GM19328 (cell line): ENCODE measurements at regions not wholly inside any gene's neighbourhood (a gene's known extent, or its start where the extent isn't known, plus 50 kb on each side); places are given as distances from the start of the nearest gene placed in this dataset.
"Not testable (repeated sequence)": the region's sequence is repeated elsewhere in the genome, so short reads cannot be mapped to it uniquely, and the experiment has no call there.

Experiments used
- ATAC-seq: cut with Tn5 transposase; IDR thresholded peaks from one replicate; pipeline ENCODE4 v1.9.1; 2021; ENCODE audit warnings: mild to moderate bottlenecking, moderate library complexity; ENCODE audit not compliant: unreplicated experiment

- ATAC-seq: no peak
These were observed 229.7 kb upstream of the ASCC3 start for GRCh38 chr6:101110814-101111213.

- no peak for ATAC-seq
These were observed 232.5 kb upstream of the ASCC3 start for GRCh38 chr6:101113468-101114260.

GRCh38 chr6:101114703-101115102 is 233.6 kb upstream of the ASCC3 start:
- no peak for ATAC-seq

GRCh38 chr6:101116337-101116736 is 235.2 kb upstream of the ASCC3 start:
- no peak for ATAC-seq

DNA sequence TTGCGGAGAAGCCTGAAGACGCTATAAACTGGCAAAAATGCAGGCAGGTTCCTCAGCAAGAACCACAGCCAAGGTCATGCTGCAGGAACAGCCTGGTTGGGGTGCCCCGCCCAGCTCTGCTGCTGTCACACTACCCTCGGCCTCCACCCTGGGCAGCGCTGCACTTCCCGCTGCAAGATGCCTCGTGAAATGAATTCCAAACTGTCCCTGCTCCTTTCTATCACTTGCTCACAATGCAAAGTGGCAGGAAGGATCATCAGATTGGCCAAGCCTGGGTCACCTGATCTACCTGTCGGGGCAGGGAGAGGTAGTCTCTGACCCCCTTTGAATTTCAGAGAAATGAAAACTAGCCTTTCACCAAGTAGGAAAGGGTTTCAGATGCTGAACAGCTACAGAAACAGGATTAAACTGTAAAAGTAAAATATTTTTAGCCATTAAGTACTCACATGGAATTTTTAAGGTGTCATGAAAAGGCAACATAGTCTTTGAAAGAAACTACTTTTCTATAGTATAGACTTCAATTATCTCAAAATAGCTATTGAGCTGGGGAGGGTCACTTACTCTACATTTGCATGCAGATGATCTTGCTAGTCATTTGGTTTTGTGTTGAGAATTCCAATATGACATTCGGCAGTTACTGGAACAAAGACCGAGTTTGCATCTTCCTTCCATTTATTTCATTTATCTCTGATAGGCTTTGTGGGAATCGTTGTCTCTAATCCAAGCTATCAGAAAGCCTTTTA is 236.4 kb upstream of the ASCC3 start:
- no peak for ATAC-seq

GRCh38 chr6:101118136-101118396 is 236.9 kb upstream of the ASCC3 start:
- ATAC-seq: no peak

DNA sequence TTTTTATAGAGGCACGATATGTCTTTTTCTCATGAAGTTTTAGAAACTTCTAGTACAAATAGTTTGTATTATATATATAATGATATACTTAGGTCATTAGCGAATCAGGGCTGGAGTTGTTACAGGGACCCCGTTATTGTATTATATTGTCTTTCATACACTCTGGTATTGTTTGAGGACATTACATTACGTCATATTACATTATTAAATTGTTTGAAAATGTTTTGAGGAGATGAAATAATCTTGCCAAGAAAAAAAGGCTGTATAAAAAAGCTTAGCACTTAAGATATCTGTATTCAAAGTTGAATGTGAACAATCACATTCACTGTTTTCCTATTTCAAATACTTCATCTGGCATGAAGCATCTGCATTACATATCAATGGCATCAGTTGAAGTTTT is 239.6 kb upstream of the ASCC3 start:
- ATAC-seq: no peak

DNA sequence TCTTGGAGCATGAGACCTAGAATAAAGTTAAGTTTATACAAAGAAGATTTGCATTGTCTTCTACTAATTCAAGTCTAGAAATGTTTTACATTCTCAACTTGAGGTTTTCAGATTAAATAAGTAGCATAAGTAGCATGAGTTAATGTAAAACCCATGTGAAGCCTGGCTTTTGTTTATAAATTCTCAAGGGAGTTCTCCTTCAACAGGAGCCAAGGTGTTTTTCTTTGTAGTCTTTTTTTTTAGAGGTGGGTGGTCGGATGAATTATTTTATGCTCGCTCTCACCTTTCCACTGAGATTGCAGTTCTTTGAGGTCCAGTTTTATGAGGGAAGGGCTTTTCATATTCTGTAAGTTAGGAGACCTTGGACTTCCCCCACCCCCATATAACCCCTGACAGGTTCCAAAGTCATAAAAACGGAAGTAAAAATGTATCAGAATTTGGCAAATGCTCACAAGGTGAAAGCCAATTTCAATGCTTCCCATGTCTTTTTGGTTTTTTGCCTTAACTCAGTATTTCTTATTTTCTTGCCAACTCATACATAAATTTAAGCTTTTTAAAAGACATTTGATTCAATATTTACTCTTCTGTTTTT is 244.3 kb upstream of the ASCC3 start:
- no peak for ATAC-seq

GRCh38 chr6:101126501-101126900 is 245.4 kb upstream of the ASCC3 start:
- no peak for ATAC-seq

DNA sequence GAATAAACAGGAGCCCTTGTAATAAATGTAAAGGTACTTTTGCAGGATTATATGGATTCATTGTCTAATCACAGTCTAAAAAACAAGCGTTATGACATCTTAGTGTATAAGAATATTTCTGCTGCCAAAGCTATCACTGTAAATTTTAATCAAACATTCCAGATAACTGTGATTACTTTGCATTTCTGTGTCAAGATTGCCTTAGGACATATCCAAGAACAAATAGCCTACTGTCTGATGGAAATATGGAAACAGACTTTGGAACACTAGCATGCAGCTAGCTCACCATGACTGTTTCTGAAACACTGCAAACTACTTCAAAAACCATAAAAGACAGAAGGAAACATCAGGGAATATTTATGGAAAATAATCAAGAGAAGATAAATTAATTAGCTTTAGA is 248.7 kb upstream of the ASCC3 start:
- ATAC-seq: no peak

- ATAC-seq: no peak
These were observed 247.1 kb upstream of the GRIK2 start for GRCh38 chr6:101146389-101146788.

GRCh38 chr6:101150226-101150625 is 243.3 kb upstream of the GRIK2 start:
- ATAC-seq: no peak

DNA sequence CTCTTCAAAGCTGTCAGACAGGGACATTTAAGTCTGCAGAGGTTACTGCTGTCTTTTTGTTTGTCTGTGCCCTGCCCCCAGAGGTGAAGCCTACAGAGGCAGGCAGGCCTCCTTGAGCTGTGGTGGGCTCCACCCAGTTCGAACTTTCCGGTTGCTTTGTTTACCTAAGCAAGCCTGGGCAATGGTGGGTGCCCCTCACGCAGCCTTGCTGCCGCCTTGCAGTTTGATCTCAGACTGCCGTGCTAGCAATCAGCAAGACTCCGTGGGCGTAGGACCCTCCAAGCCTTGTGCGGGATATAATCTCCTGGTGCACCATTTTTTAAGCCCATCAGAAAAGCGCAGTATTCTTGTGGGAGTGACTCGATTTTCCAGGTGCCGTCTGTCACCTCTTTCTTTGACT is 235.9 kb upstream of the GRIK2 start:
- not testable (repeated sequence) for ATAC-seq

DNA sequence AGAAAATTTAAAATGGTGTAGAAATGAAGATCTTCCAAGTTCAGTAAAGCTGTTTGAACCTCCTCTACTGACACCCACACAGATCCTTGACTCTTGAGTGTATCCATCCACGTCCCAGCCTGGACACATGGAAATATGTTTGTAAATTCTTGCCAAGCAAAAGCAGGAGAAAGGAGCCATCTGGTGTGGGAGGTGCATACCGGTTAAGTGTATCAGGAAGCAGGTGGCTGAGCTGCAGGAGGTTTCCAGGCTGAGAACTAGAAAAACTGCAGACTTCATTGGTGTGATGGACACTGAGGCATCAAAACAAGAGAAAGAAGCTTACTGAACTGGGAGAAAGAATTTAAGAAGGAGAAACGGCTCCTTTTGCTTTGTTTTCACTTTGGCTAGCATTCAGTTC is 229.9 kb upstream of the GRIK2 start:
- ATAC-seq: no peak

DNA sequence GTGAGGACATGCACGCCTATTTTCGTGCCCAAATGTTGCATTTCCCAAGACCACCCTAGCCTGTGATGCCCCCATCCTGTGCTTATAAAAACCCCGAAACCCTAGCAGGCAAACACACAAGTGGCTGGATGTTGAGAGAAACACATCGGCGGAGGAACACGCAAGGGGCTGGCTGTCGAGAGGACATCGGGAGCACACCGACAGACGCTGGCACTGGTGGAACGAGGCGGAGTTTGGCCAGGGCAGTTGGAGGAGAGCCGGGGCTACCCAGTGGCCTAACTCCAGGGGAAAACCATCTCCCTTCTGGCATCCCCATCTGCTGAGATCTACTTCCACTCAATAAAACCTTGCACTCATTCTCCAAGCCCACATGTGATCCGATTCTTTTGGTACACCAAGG is 225.9 kb upstream of the GRIK2 start:
- no peak for ATAC-seq

- not testable (repeated sequence) for ATAC-seq
These were observed 222.5 kb upstream of the GRIK2 start for GRCh38 chr6:101171049-101171448.

DNA sequence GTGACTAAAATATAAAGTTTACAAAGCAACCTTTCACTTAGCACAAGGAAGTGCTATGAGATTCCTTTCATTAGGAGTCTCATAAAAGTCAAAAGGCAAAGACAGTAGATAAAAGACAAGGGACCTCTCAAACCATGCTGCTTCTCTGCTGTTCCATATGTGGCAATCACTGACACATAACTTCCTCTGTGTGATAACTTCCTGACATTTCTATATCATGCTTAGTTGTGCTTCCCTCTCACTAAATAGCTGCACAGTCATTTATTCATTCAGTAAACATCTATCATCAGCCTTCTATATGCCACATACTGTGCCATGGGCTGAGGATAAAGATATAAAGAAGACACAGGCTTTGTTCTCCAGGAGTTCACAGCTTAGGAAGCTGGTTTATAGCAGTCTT is 214.8 kb upstream of the GRIK2 start:
- no peak for ATAC-seq

DNA sequence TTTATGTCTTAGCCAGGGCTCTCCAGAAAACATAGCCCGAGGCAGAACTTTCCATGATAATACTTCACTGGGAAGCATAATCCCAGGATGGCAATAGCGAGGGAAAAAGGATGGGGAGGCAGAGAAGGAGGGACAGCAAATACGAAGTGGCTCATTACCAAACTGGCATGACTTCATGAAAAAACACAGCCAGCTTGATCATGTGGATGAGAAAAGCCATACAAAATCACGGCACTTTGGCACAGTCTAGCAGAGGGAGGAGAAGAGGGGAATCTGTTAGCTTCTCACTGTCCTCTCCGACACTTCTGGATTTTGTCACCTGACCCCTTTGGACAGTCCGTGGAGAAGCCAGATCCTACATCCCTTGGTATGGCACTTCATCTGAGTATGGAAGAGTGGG is 212.5 kb upstream of the GRIK2 start:
- ATAC-seq: no peak

- not testable (repeated sequence) for ATAC-seq
These were observed 205.2 kb upstream of the GRIK2 start for GRCh38 chr6:101188285-101188798.

DNA sequence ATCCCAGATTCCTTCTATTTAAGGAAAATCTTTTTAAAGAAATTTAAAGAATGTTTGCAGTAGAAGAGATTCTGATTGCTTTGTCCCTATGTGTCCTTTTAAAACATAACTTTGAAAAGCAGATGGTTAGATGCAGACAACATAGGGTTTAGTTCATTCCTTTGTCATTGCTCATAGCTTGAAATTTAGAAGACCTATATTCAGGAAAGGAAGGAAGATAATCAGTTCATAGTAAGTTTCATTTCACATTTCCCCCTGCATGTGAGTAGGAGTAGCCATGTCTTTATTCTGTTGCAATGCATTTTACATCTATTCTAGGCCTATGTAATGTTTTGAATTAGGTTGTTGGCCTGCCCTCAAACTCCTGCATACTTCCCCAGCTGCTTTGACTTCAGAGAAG is 197.9 kb upstream of the GRIK2 start:
- ATAC-seq: no peak

- no peak for ATAC-seq
These were observed 194.1 kb upstream of the GRIK2 start for GRCh38 chr6:101199441-101199840.

DNA sequence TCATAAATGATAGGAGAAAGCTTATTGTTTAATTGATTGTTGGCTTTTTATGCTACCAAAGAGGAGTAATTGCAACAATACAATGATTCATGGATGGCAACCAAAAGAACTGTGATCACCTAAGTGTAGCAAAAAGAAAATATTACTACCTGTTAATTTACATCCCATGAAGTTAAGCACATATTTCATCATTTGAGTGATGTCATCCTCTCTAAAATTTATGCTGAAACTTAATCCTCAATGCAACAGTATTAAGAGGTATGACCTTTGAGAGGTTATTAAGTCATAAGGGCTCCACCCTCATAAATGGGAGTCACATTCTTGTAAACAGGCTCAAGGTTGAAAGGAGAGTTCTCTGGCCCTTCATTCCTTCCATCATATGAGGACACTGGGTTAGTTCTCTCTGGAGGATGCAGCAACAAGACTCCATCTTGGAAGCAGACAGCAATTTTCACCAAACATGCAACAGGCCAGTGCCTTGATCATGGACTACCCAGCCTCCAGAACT is 190.6 kb upstream of the GRIK2 start:
- ATAC-seq: no peak
